ENCODE measurements at regions not wholly inside any gene's neighbourhood (a gene's known extent, or its start where the extent isn't known, plus 50 kb on each side); places are given as distances from the start of the nearest gene placed in this dataset.

DNA sequence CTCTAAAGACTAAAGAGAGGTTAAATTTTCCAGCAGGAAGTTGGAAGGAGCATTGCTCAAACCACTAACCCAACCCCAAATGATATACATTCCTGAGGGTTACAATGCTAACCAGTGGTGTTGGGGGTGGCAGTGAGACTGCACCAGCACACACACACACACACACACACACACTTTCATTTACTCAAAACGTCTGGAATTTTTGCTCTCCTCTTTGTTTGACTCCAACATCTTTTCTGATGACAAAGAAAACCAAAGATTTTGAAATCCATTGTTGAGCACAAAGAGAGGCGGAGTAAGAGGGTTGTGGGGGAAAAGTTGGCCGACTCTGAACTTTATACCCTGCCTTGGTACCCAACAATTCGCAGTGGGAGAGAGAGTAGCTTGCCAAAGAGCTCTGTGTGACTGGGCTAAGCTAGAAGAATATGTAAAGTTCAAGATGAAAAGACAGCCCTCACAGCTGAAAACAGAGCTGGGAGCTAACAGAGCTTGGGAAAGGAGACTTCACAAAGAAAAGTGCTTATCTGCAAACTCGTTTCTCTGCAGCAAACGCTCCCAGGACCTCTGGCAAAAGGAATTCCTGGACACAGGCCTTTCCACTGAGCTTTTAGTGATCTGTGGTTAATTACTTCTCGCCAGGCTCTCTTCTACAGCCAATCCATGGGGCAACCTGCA lies 426.0 kb upstream of the CDH11 start:
- intact Hi-C loops (cut with micrococcal nuclease) = no loop called here
- in situ Hi-C loops (cut with MboI; ENCODE audit: low sequenced_read_pairs) = no loop called here
- peak overlapping the region; percentile 51 for H2BK5ac ChIP-seq (ENCODE audit: low read depth, low read length, poor library complexity, severe bottlenecking)
- dilution Hi-C loops (cut with HindIII; ENCODE audit: low sequenced_read_pairs, unreplicated experiment) = no loop called here
- peak overlapping the region; percentile 93 for H2BK120ac ChIP-seq (ENCODE audit: low read depth, low read length)
- no peaks in the 10 kb centered on the region for H3K9me3 ChIP-seq (ENCODE audit: control insufficient read depth, insufficient read depth, low read length)
- peak overlapping the region; percentile 73 for H2AFZ ChIP-seq (replicated peaks; ENCODE audit: low read length, poor library complexity)
- no peak overlapping the region for H2AK5ac ChIP-seq (ENCODE audit: low read depth, low read length)
- no peaks in the 10 kb centered on the region for H3K27me3 ChIP-seq (ENCODE audit: control insufficient read depth, insufficient read depth, low read length)
- DNase-seq (peak; percentile 93), ATAC-seq (ENCODE audit: low read depth) (peak; percentile 89)
- H3K27ac ChIP-seq (ENCODE audit: insufficient read depth, low read length) = peak overlapping the region; percentile 78
- H3K14ac ChIP-seq (replicated peaks; ENCODE audit: low read depth, low read length) = peak overlapping the region; percentile 13
- TF ChIP-seq BHLHE40 (IDR thresholded peaks at IDR 0.05; ENCODE audit: low read depth, low read length) (peak; percentile 35; the same call in 1 of the 2 replicates), CEBPB (IDR thresholded peaks at IDR 0.05; ENCODE audit: low read depth, low read length) (peak; percentile 62; the same call in 1 of the 2 replicates), POLR2A (IDR thresholded peaks at IDR 0.05; ENCODE audit: low read depth, low read length) (no peak)
- H3K56ac ChIP-seq (ENCODE audit: extremely low read depth, insufficient read depth, low read length) = peak overlapping the region; percentile 76
- H3K4me2 ChIP-seq (ENCODE audit: low read depth, low read length) = peak overlapping the region; percentile 45
- peak overlapping the region; percentile 61 for H3K9ac ChIP-seq (ENCODE audit: low read depth, low read length)
- 0% methylated on average over 1 of the region's 7 CpGs; no CpG with 5 or more reads in 1 of the 2 experiments for WGBS, 2 experiments (ENCODE audit: extremely low coverage in 2 of 2, insufficient read length in 1 of 2)
- CTCF ChIA-PET = interaction anchor here (0.6 to 1.1 kb wide), 3 partner anchors 12 to 278 kb away, joined by 3 read pairs; no protein-coding TSS in a partner anchor
- H4K5ac ChIP-seq (ENCODE audit: low read depth, low read length) = peak overlapping the region; percentile 36
- H4K20me1 ChIP-seq (ENCODE audit: insufficient read depth, low read length) = no peaks in the 10 kb centered on the region
- H3K36me3 ChIP-seq (ENCODE audit: control insufficient read depth, insufficient read depth, low read length) = no peaks in the 10 kb centered on the region
- peak overlapping the region; percentile 0 for H2AK9ac ChIP-seq (replicated peaks; ENCODE audit: low read depth, low read length, poor library complexity)
- peak overlapping the region; percentile 76 for H3K4ac ChIP-seq (ENCODE audit: low read depth, low read length)
- H4K8ac ChIP-seq (ENCODE audit: low read depth in 2 of 2, low read length in 2 of 2) = peak overlapping the region; percentile 61 to 70
- H4K91ac ChIP-seq (ENCODE audit: insufficient read depth, low read depth, low read length) = peak overlapping the region; percentile 69
- BruUV-seq (replicated peaks) = no TSS peak
- peaks cover 20% of the 10 kb centered on the region for H3K4me1 ChIP-seq (ENCODE audit: control insufficient read depth, insufficient read depth, low read length)
- peak overlapping the region; percentile 20; the same call in 1 of the 2 replicates for H3K23ac ChIP-seq (ENCODE audit: low read depth, low read length)
- H3K9me1 ChIP-seq (ENCODE audit: insufficient read depth, low read length) = peaks cover 8% of the 10 kb centered on the region; the same call in 1 of the 2 replicates
- POLR2A ChIA-PET (ENCODE audit: unreplicated experiment) = no interaction called here
- H3K4me3 ChIP-seq (ENCODE audit: insufficient read depth, low read depth, low read length) = no peak overlapping the region
- H2BK20ac ChIP-seq (ENCODE audit: low read depth, low read length) = peak overlapping the region; percentile 63
- H3K79me1 ChIP-seq (ENCODE audit: low read depth in 1 of 2, low read length in 2 of 2) = no peaks in the 10 kb centered on the region
- H3K18ac ChIP-seq (ENCODE audit: low read depth, low read length) = peak overlapping the region; percentile 58
- H2BK15ac ChIP-seq (ENCODE audit: low read depth, low read length) = peak overlapping the region; percentile 77
